CD14-positive monocyte (primary cell): ENCODE measurements at regions not wholly inside any gene's neighbourhood (a gene's known extent, or its start where the extent isn't known, plus 50 kb on each side); places are given as distances from the start of the nearest gene placed in this dataset.

Experiments
- DNase-seq, 3 donors: peaks; one replicate each; pipeline ENCODE4 v3.0.0-alpha.2; 2011 to 2022
- H2AFZ ChIP-seq: 2 replicates; pipeline ENCODE4 v1.6.0; 2012; ENCODE audit warnings: mild to moderate bottlenecking, low read depth, low read length, inconsistent platforms; ENCODE audit not compliant: insufficient read depth, poor library complexity, severe bottlenecking
- H3K27ac ChIP-seq, 2 donors: 1 replicate in 1 of 2; 2 replicates in 1 of 2; pipeline ENCODE4 v1.5.1; 2012 to 2013; ENCODE audit warnings: low read length in 2 of 2, control low read depth in 1 of 2, inconsistent platforms in 1 of 2, low read depth in 1 of 2, mild to moderate bottlenecking in 1 of 2
- H3K27me3 ChIP-seq, 2 donors: one replicate each; pipeline versions ENCODE4 v1.6.0 to v1.6.1; 2011 to 2013; ENCODE audit warnings: low read length in 2 of 2; ENCODE audit not compliant: control insufficient read depth in 2 of 2, insufficient read depth in 2 of 2
- H3K36me3 ChIP-seq, 2 donors: replicated peaks in 1 of 2; 1 replicate in 1 of 2; 2 replicates in 1 of 2; pipeline versions ENCODE4 v1.5.1 to v1.6.1; 2012 to 2013; ENCODE audit warnings: low read length in 2 of 2, control low read depth in 1 of 2, inconsistent platforms in 1 of 2, mild to moderate bottlenecking in 1 of 2; ENCODE audit not compliant: insufficient read depth in 2 of 2, control insufficient read depth in 1 of 2
- H3K4me1 ChIP-seq, 2 donors: 1 replicate in 1 of 2; 2 replicates in 1 of 2; pipeline versions ENCODE4 v1.5.1 to v1.6.1; 2012 to 2013; ENCODE audit warnings: low read length in 2 of 2, control low read depth in 1 of 2, inconsistent platforms in 1 of 2, mild to moderate bottlenecking in 1 of 2, moderate library complexity in 1 of 2; ENCODE audit not compliant: insufficient read depth in 2 of 2, control insufficient read depth in 1 of 2
- H3K4me2 ChIP-seq: replicated peaks from 2 replicates; pipeline ENCODE3; 2012; ENCODE audit warnings: low read length, moderate library complexity, mild to moderate bottlenecking; ENCODE audit not compliant: poor library complexity, severe bottlenecking; ENCODE audit errors: extremely low read depth
- H3K4me3 ChIP-seq, 3 experiments: fragments of 200-600 bp in 1 of 3; sonication (generic) in 1 of 3; replicated peaks in 1 of 3; 1 replicate in 2 of 3; 2 replicates in 1 of 3; pipeline ENCODE4 v1.5.1; 2011 to 2013; ENCODE audit warnings: low read length in 3 of 3, mild to moderate bottlenecking in 3 of 3, control low read depth in 2 of 3, low read depth in 2 of 3, inconsistent platforms in 1 of 3, moderate library complexity in 1 of 3
- H3K79me2 ChIP-seq: 2 replicates; pipeline ENCODE4 v1.6.0; 2012; ENCODE audit warnings: mild to moderate bottlenecking, control low read depth, inconsistent platforms, low read length, moderate library complexity; ENCODE audit not compliant: insufficient read depth
- H3K9ac ChIP-seq: 2 replicates; pipeline ENCODE4 v1.6.0; 2017; ENCODE audit warnings: low read length, mild to moderate bottlenecking; ENCODE audit not compliant: insufficient read depth, poor library complexity, severe bottlenecking
- H3K9me3 ChIP-seq, 2 donors: replicated peaks in 1 of 2; 1 replicate in 1 of 2; 2 replicates in 1 of 2; pipeline versions ENCODE4 v1.5.1 to v1.6.1; 2012 to 2013; ENCODE audit warnings: low read length in 2 of 2, control low read depth in 1 of 2; ENCODE audit not compliant: control insufficient read depth in 1 of 2, insufficient read depth in 1 of 2
- H4K20me1 ChIP-seq: 2 replicates; pipeline ENCODE4 v1.6.0; 2012; ENCODE audit warnings: mild to moderate bottlenecking, low read length, control low read depth, moderate library complexity; ENCODE audit not compliant: insufficient read depth
- H3K27ac Mint-ChIP-seq, 7 donors: one replicate each; pipeline ENCODE4 v1.8.0; 2020; ENCODE audit warnings: mild to moderate bottlenecking in 7 of 7, mixed read lengths in 7 of 7, moderate library complexity in 6 of 7, inconsistent platforms in 2 of 7
- H3K27me3 Mint-ChIP-seq, 3 donors: one replicate each; pipeline ENCODE4 v1.8.0; 2021 to 2022; ENCODE audit warnings: low read depth in 3 of 3, mild to moderate bottlenecking in 3 of 3, mixed read lengths in 3 of 3, moderate library complexity in 3 of 3, inconsistent platforms in 1 of 3
- H3K36me3 Mint-ChIP-seq, 2 donors: one replicate each; pipeline ENCODE4 v1.8.0; 2020; ENCODE audit warnings: mixed read lengths in 2 of 2, inconsistent platforms in 1 of 2, mild to moderate bottlenecking in 1 of 2
- H3K4me1 Mint-ChIP-seq: one replicate; pipeline ENCODE4 v1.8.0; 2020; ENCODE audit warnings: mild to moderate bottlenecking, mixed read lengths
- H3K4me3 Mint-ChIP-seq, 2 donors: one replicate each; pipeline ENCODE4 v1.8.0; 2020; ENCODE audit warnings: mild to moderate bottlenecking in 2 of 2, mixed read lengths in 2 of 2, moderate library complexity in 1 of 2
- H3K9me3 Mint-ChIP-seq, 7 donors: one replicate each; pipeline ENCODE4 v1.8.0; 2020 to 2022; ENCODE audit warnings: mixed read lengths in 7 of 7, mild to moderate bottlenecking in 6 of 7, moderate library complexity in 6 of 7, inconsistent platforms in 2 of 7
- WGBS: methylation state at CpG from one replicate; pipeline ENCODE4 v1.1.5; 2013; ENCODE audit warnings: missing lambda C conversion rate; ENCODE audit not compliant: insufficient coverage; 5-methylcytosine and 5-hydroxymethylcytosine counted together
- intact Hi-C, 2 donors: fragments of 100-400 bp; cut with micrococcal nuclease; formaldehyde crosslinking; loops; one replicate each; pipeline versions ENCODE4 v1.15.0 to v1.15.1; 2023
- TF ChIP-seq, protein P1 (sequence below): fragments of 200-600 bp; IDR thresholded peaks from one replicate; pipeline ENCODE4 v1.8.0; 2022; ENCODE audit warnings: antibody characterized with exemption, mild to moderate bottlenecking

DNA sequence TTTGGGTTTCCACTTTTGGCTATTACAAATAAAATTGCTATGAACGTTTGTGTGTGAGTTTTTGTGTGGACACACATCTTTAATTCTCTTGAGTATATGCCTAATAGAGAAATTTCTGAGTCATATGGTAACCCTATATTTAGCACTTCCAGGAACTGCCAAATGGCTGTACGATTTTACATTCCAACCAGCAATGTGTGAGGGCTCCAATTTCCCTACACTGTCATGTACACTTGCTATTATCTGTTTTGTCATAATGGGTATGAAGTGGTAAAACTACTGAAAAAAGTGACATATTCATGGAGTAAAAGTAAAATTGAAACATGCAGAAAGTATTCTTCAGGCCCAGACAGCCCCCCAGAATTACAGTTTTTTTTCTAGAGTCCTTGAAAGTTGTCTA is 59.6 kb upstream of the ESR1 start:
- Histone ChIP-seq H3K79me2 (no peaks in the 10 kb centered on the region), H3K4me1 (no peaks in the 10 kb centered on the region), H3K27me3 (no peaks in the 10 kb centered on the region), H3K4me3 (no peak overlapping the region), H4K20me1 (no peaks in the 10 kb centered on the region), H3K9me3 (no peaks in the 10 kb centered on the region), H3K27ac (no peak overlapping the region), H3K4me2 (no peak overlapping the region), H2AFZ (no peak overlapping the region), H3K9ac (no peak overlapping the region), H3K36me3 (no peaks in the 10 kb centered on the region)
- DNase-seq: no peak
- no CpG with 5 or more reads among the region's 2 CpGs for WGBS
- peaks cover 3% of the 10 kb centered on the region for H3K4me1 Mint-ChIP-seq
- H3K27me3 Mint-ChIP-seq: peaks cover 0 to 3% (median 0%) of the 10 kb centered on the region in 3 donors
- H3K9me3 Mint-ChIP-seq: peaks cover 0 to 4% (median 0%) of the 10 kb centered on the region in 7 donors
- TF ChIP-seq, protein P1, sequence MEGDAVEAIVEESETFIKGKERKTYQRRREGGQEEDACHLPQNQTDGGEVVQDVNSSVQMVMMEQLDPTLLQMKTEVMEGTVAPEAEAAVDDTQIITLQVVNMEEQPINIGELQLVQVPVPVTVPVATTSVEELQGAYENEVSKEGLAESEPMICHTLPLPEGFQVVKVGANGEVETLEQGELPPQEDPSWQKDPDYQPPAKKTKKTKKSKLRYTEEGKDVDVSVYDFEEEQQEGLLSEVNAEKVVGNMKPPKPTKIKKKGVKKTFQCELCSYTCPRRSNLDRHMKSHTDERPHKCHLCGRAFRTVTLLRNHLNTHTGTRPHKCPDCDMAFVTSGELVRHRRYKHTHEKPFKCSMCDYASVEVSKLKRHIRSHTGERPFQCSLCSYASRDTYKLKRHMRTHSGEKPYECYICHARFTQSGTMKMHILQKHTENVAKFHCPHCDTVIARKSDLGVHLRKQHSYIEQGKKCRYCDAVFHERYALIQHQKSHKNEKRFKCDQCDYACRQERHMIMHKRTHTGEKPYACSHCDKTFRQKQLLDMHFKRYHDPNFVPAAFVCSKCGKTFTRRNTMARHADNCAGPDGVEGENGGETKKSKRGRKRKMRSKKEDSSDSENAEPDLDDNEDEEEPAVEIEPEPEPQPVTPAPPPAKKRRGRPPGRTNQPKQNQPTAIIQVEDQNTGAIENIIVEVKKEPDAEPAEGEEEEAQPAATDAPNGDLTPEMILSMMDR: no peak
- H3K27ac Mint-ChIP-seq: no peak overlapping the region
- no peaks in the 10 kb centered on the region for H3K36me3 Mint-ChIP-seq
- no peak overlapping the region for H3K4me3 Mint-ChIP-seq
- intact Hi-C loops: no loop called here

DNA sequence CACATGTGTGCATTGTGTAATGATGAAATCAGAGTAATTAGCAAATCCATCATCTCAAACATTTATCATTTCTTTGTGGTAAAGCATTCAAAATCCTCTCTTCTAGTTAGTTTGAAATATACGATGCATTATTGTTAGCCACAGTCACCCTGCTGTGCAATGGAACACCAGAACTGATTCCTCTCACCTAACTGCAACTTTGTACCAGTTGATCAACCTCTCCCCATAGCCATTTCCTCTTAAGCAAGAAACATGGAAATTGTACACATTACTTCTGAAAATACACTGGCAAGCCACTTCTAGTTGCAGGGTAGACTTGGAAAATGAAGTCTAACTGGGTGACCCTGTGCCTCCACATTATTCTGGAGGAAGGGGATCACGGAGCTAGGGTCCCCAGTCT is 58.1 kb upstream of the ESR1 start:
- no peak overlapping the region for H3K4me2 ChIP-seq
- Mint-ChIP-seq H3K4me3 (no peak overlapping the region), H3K27ac (no peak overlapping the region), H3K27me3 (no peaks in the 10 kb centered on the region), H3K36me3 (no peaks in the 10 kb centered on the region), H3K9me3 (peaks cover 0 to 4% (median 0%) of the 10 kb centered on the region in 7 donors), H3K4me1 (peaks cover 3% of the 10 kb centered on the region)
- H3K9me3 ChIP-seq: no peaks in the 10 kb centered on the region
- no peaks in the 10 kb centered on the region for H3K27me3 ChIP-seq
- no peak overlapping the region for H3K4me3 ChIP-seq
- WGBS: 83% methylated on average over 1 of the region's 2 CpGs
- no peaks in the 10 kb centered on the region for H3K36me3 ChIP-seq
- no peak for DNase-seq
- no peaks in the 10 kb centered on the region for H3K4me1 ChIP-seq
- H3K27ac ChIP-seq: no peak overlapping the region
- TF ChIP-seq, protein P1: no peak
- H2AFZ ChIP-seq: no peak overlapping the region
- no peak overlapping the region for H3K9ac ChIP-seq
- H4K20me1 ChIP-seq: no peaks in the 10 kb centered on the region
- H3K79me2 ChIP-seq: no peaks in the 10 kb centered on the region
- intact Hi-C loops: no loop called here
